ENCODE measurements at regions not wholly inside any gene's neighbourhood (a gene's known extent, or its start where the extent isn't known, plus 50 kb on each side); places are given as distances from the start of the nearest gene placed in this dataset.

GRCh38 chr5:15214010-15214409 is 286.0 kb upstream of the FBXL7 start:
- TF ChIP-seq POLR2A (IDR thresholded peaks at IDR 0.05) (no peak), CTCF (IDR thresholded peaks at IDR 0.05) (no peak), POLR2AphosphoS5 (IDR thresholded peaks at IDR 0.05) (no peak)

Measured in sigmoid colon (tissue), 4 donors.